ENCODE measurements at regions not wholly inside any gene's neighbourhood (a gene's known extent, or its start where the extent isn't known, plus 50 kb on each side); places are given as distances from the start of the nearest gene placed in this dataset.

GRCh38 chr6:67676892-67677291, 958.2 kb upstream of the ADGRB3 start:
- Histone ChIP-seq H3K9ac (ENCODE audit: insufficient read depth in 1 of 2, low read depth in 2 of 2, low read length in 2 of 2) (no peak overlapping the region), H4K20me1 (replicated peaks; ENCODE audit: control insufficient read depth, insufficient read depth, low read length) (no peaks in the 10 kb centered on the region), H2AFZ (ENCODE audit: low read depth, low read length) (no peak overlapping the region), H3K9me1 (ENCODE audit: control insufficient read depth, insufficient read depth, low read length) (no peaks in the 10 kb centered on the region), H3K4me3 (no peak overlapping the region), H3K36me3 (ENCODE audit: control insufficient read depth, insufficient read depth, low read length) (no peaks in the 10 kb centered on the region), H3K4me1 (replicated peaks in 1 of 2; ENCODE audit: control insufficient read depth in 2 of 2, insufficient read depth in 2 of 2, low read length in 2 of 2) (no peaks in the 10 kb centered on the region), H3K4me2 (ENCODE audit: insufficient read depth, low read length) (no peak overlapping the region), H3K27me3 (ENCODE audit: control insufficient read depth in 2 of 2, insufficient read depth in 2 of 2, low read length in 2 of 2) (no peaks in the 10 kb centered on the region), H3K9me3 (replicated peaks; ENCODE audit: control insufficient read depth, insufficient read depth, low read depth, low read length) (peaks cover 5% of the 10 kb centered on the region), H3K27ac (ENCODE audit: extremely low read depth, low read depth, low read length) (no peak overlapping the region), H3K79me2 (ENCODE audit: control insufficient read depth, insufficient read depth, low read length) (no peaks in the 10 kb centered on the region)
- DNase-seq (ENCODE audit: extremely low read depth in 1 of 4, low spot score in 3 of 4) (no peak), FAIRE-seq (no peak), ATAC-seq (no peak)
- no TSS peak for BruUV-seq (replicated peaks)
- intact Hi-C loops (cut with micrococcal nuclease) (no loop called here), in situ Hi-C loops (cut with MboI) (no loop called here)
- ChIA-PET POLR2A (no interaction called here), CTCF (ENCODE audit: low intra/inter-chr PET ratio) (no interaction called here)
- no peak for TF ChIP-seq ZNF197 (CRISPR knock-in tag; IDR thresholded peaks at IDR 0.05; ENCODE audit: low read depth)
- no peak for TF ChIP-seq BRCA1 (IDR thresholded peaks at IDR 0.05)
- TF ChIP-seq BRCA1 (CRISPR knock-in tag; IDR thresholded peaks at IDR 0.05), result no peak
- no peak for TF ChIP-seq MCM3 (IDR thresholded peaks at IDR 0.05)
- no peak for TF ChIP-seq FOXP1 (CRISPR knock-in tag; IDR thresholded peaks at IDR 0.05)
- no peak for TF ChIP-seq ZNF140 (CRISPR knock-in tag; IDR thresholded peaks at IDR 0.05)
- TF ChIP-seq CGGBP1 (CRISPR knock-in tag; IDR thresholded peaks at IDR 0.05), result no peak
- 25% methylated on average over 1 of the region's 1 CpG for WGBS (ENCODE audit: insufficient coverage, low coverage, missing lambda C conversion rate)

Measured in K562 (cell line).